HCT116 (cell line): ENCODE measurements at regions not wholly inside any gene's neighbourhood (a gene's known extent, or its start where the extent isn't known, plus 50 kb on each side); places are given as distances from the start of the nearest gene placed in this dataset.

Experiments
- ATAC-seq: fragments of 200-7000 bp; cut with Tn5 transposase; 2 replicates; pipeline ENCODE4 v1.9.1; 2020; ENCODE audit warnings: mild to moderate bottlenecking, moderate library complexity
- BruUV-seq: library from RNA; stranded (reverse); fragments of 400-500 nt; replicated peaks from 2 replicates; lab custom pipeline; 2021; lab: Mats Ljungman, UMichigan
- CTCF ChIA-PET: fragments of 300-600 bp; sonication (Branson Sonifier 250); formaldehyde crosslinking; loops from one replicate; lab custom pipeline; 2021; ENCODE audit warnings: antibody characterized with exemption; lab: Charles Lee
- POLR2A ChIA-PET: fragments of 300-600, 350-600 bp; sonication (Branson Sonifier 250); formaldehyde crosslinking; loops from one replicate; lab custom pipeline; 2021; ENCODE audit warnings: antibody characterized with exemption; lab: Charles Lee
- RAD21 ChIA-PET, 2 experiments: fragments of 300-600 bp; sonication (Branson Sonifier 250); formaldehyde crosslinking; loops; one replicate each; lab custom pipeline; 2023; ENCODE audit warnings: low total read pairs in 2 of 2; ENCODE audit not compliant: uncharacterized antibody in 2 of 2, unreplicated experiment in 2 of 2, low non-redundant PET in 1 of 2; lab: Charles Lee
- DNase-seq: peaks from one replicate; pipeline ENCODE4 v3.0.0-alpha.2; 2010; ENCODE audit warnings: low read depth, low spot score
- H2AFZ ChIP-seq: fragments of 200-600 bp; shearing (Covaris generic), sonication (generic); 2 replicates; pipeline ENCODE4 v1.6.1; 2017; ENCODE audit warnings: low read depth, mixed run types, mixed read lengths, antibody characterized with exemption, low read length; ENCODE audit not compliant: poor library complexity, severe bottlenecking
- H3K27ac ChIP-seq: 2 replicates; pipeline ENCODE4 v1.5.1; 2012; ENCODE audit warnings: low read depth, low read length
- H3K27me3 ChIP-seq: fragments of 200-600 bp; sonication (generic); 2 replicates; pipeline ENCODE4 v1.6.1; 2016; ENCODE audit warnings: mixed run types, low read length, mixed read lengths; ENCODE audit not compliant: insufficient read depth
- H3K36me3 ChIP-seq, 2 experiments: fragments of 200-500 bp in 1 of 2; fragments of 200-600 bp in 1 of 2; sonication (Bioruptor generic) in 1 of 2; sonication (generic) in 1 of 2; 2 replicates each; pipeline versions ENCODE4 v1.5.1 to v1.6.1; 2014 to 2016; ENCODE audit warnings: low read length in 2 of 2, inconsistent platforms in 1 of 2, mixed read lengths in 1 of 2, mixed run types in 1 of 2; ENCODE audit not compliant: insufficient read depth in 2 of 2, control insufficient read depth in 1 of 2
- H3K4me1 ChIP-seq, 2 experiments: fragments of 200-600 bp in 1 of 2; sonication (generic) in 1 of 2; 2 replicates each; pipeline versions ENCODE4 v1.5.1 to v1.6.1; 2012 to 2017; ENCODE audit warnings: low read length in 2 of 2, inconsistent platforms in 1 of 2, mild to moderate bottlenecking in 1 of 2, mixed read lengths in 1 of 2, mixed run types in 1 of 2, moderate library complexity in 1 of 2; ENCODE audit not compliant: insufficient read depth in 2 of 2, control insufficient read depth in 1 of 2
- H3K4me2 ChIP-seq: fragments of 200-600 bp; sonication (generic); 2 replicates; pipeline ENCODE4 v1.6.1; 2017; ENCODE audit warnings: mixed run types, low read length, mixed read lengths
- H3K4me3 ChIP-seq, 2 experiments: fragments of 200-600 bp in 1 of 2; sonication (generic) in 1 of 2; replicated peaks in 1 of 2; 2 replicates each; pipeline ENCODE4 v1.5.1; 2011 to 2016; ENCODE audit warnings: low read length in 2 of 2, control low read depth in 1 of 2, low read depth in 1 of 2, mild to moderate bottlenecking in 1 of 2, mixed read lengths in 1 of 2, mixed run types in 1 of 2
- H3K79me2 ChIP-seq: fragments of 200-600 bp; sonication (generic); 2 replicates; pipeline ENCODE4 v1.6.1; 2017; ENCODE audit warnings: mild to moderate bottlenecking, mixed run types, low read length, moderate library complexity, mixed read lengths; ENCODE audit not compliant: insufficient read depth
- H3K9ac ChIP-seq: fragments of 200-600 bp; sonication (generic); 2 replicates; pipeline ENCODE4 v1.6.1; 2016; ENCODE audit warnings: low read length, mixed read lengths
- H3K9me2 ChIP-seq: fragments of 200-600 bp; sonication (generic), shearing (Covaris generic); 2 replicates; pipeline ENCODE4 v1.6.1; 2017; ENCODE audit warnings: mixed run types, mild to moderate bottlenecking, moderate library complexity; ENCODE audit not compliant: insufficient read depth
- H3K9me3 ChIP-seq, 2 experiments: fragments of 200-500 bp in 1 of 2; fragments of 200-600 bp in 1 of 2; sonication (Bioruptor generic) in 1 of 2; sonication (generic) in 1 of 2; 2 replicates each; pipeline ENCODE4 v1.6.1; 2014 to 2017; ENCODE audit warnings: low read length in 2 of 2, mixed read lengths in 2 of 2, inconsistent platforms in 1 of 2, low read depth in 1 of 2, mild to moderate bottlenecking in 1 of 2, mixed run types in 1 of 2, moderate library complexity in 1 of 2; ENCODE audit not compliant: control insufficient read depth in 1 of 2, insufficient read depth in 1 of 2
- H4K20me1 ChIP-seq: fragments of 200-600 bp; sonication (generic), shearing (Covaris generic); 2 replicates; pipeline ENCODE4 v1.6.1; 2017; ENCODE audit warnings: mixed run types, mild to moderate bottlenecking, moderate library complexity; ENCODE audit not compliant: insufficient read depth
- CBX3 ChIP-seq: IDR thresholded peaks from 2 replicates; pipeline ENCODE4 v1.6.1; 2012; ENCODE audit warnings: low read depth
- CEBPB ChIP-seq: IDR thresholded peaks from 2 replicates; pipeline ENCODE4 v1.6.1; 2012; ENCODE audit warnings: low read depth
- EGR1 ChIP-seq: IDR thresholded peaks from 2 replicates; pipeline ENCODE4 v1.6.1; 2012; ENCODE audit warnings: low read depth
- ELF1 ChIP-seq: IDR thresholded peaks from 2 replicates; pipeline ENCODE4 v1.6.1; 2012; ENCODE audit warnings: low read depth, borderline replicate concordance
- EZH2 ChIP-seq: fragments of 200-600 bp; sonication (generic); IDR thresholded peaks from 2 replicates; pipeline ENCODE4 v1.6.1; 2017; ENCODE audit warnings: antibody characterized with exemption, mixed run types
- EZH2phosphoT487 ChIP-seq: fragments of 200-600 bp; IDR thresholded peaks from 2 replicates; pipeline ENCODE4 v1.6.1; 2018; ENCODE audit warnings: antibody characterized with exemption, borderline replicate concordance
- FOSL1 ChIP-seq: IDR thresholded peaks from 2 replicates; pipeline ENCODE4 v1.6.1; 2012; ENCODE audit warnings: low read depth
- POLR2A ChIP-seq: IDR thresholded peaks from 2 replicates; pipeline ENCODE4 v1.7.0; 2011; ENCODE audit warnings: borderline replicate concordance; ENCODE audit not compliant: insufficient read depth, insufficient read length; ENCODE audit errors: extremely low read depth
- RAD21 ChIP-seq: IDR thresholded peaks from 2 replicates; pipeline ENCODE4 v1.6.1; 2012; ENCODE audit warnings: low read depth, mild to moderate bottlenecking
- SIN3A ChIP-seq: IDR thresholded peaks from 2 replicates; pipeline ENCODE4 v1.6.1; 2012; ENCODE audit warnings: low read depth
- SP1 ChIP-seq: IDR thresholded peaks from 2 replicates; pipeline ENCODE4 v1.6.1; 2012; ENCODE audit warnings: low read depth
- TCF7L2 ChIP-seq: IDR thresholded peaks from 2 replicates; pipeline ENCODE4 v1.7.0; 2011; ENCODE audit warnings: borderline replicate concordance, inconsistent platforms; ENCODE audit not compliant: insufficient read depth, insufficient read length; ENCODE audit errors: extremely low read depth
- YY1 ChIP-seq: IDR thresholded peaks from 2 replicates; pipeline ENCODE4 v1.6.1; 2011; ENCODE audit warnings: low read length, low read depth, moderate library complexity, mild to moderate bottlenecking; ENCODE audit not compliant: insufficient replicate concordance; ENCODE audit errors: extremely low read depth
- ZFX ChIP-seq: fragments of 450-650 bp; IDR thresholded peaks from 2 replicates; pipeline ENCODE4 v1.6.1; 2017
- intact Hi-C: fragments of 100-400 bp; cut with micrococcal nuclease; formaldehyde crosslinking; loops from 2 replicates; pipeline ENCODE4 v1.10.0; 2022
- TF ChIP-seq, protein P1 (sequence below), 3 experiments: fragments of 200-600 bp in 1 of 3; sonication (generic) in 1 of 3; IDR thresholded peaks in 2 of 3; conservative IDR thresholded peaks in 1 of 3; 2 replicates each; pipeline ENCODE4 v1.5.1; 2012 to 2017; ENCODE audit warnings: low read depth in 2 of 3, low read length in 2 of 3, antibody characterized with exemption in 1 of 3, borderline replicate concordance in 1 of 3, control low read depth in 1 of 3, mild to moderate bottlenecking in 1 of 3, mixed read lengths in 1 of 3, mixed run types in 1 of 3, moderate library complexity in 1 of 3; ENCODE audit not compliant: insufficient read depth in 1 of 3
- TF ChIP-seq, protein P2 (sequence below): IDR thresholded peaks from 2 replicates; pipeline ENCODE4 v1.6.1; 2012; ENCODE audit warnings: low read depth
- TF ChIP-seq, protein P3 (sequence below): IDR thresholded peaks from 2 replicates; pipeline ENCODE4 v1.6.1; 2012
- TF ChIP-seq, protein P4 (sequence below): IDR thresholded peaks from 2 replicates; pipeline ENCODE4 v1.6.1; 2011; ENCODE audit warnings: mild to moderate bottlenecking, low read length, moderate library complexity; ENCODE audit not compliant: insufficient replicate concordance; ENCODE audit errors: extremely low read depth

DNA sequence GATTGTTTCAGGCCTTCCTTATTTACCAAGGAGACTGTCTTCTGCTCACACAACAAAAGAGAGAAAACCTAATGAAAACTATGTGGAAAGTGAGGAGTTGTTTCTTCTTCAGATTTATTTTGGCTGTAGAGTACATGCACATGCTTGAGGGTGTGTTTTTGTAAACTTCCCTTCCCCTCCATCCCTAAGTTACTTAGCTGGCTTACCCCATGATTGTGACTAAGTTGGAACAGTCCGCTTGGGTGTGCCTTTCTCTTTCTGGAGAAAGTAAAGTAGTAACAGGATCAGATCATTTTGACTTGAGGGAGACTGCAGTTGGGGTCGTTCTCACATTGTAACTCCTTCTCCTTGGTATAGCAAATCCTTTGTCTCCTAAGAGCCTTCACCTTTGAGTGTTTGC is 155.9 kb downstream of the RTL9 start:
- RAD21 ChIA-PET: no interaction called here
- ATAC-seq: no peak
- no peak overlapping the region for H3K27ac ChIP-seq

More for the DNA sequence above, 155.9 kb downstream of the RTL9 start:
- Histone ChIP-seq H3K9me3 (no peaks in the 10 kb centered on the region), H3K27me3 (no peaks in the 10 kb centered on the region), H2AFZ (no peak overlapping the region), H3K4me2 (no peak overlapping the region), H3K4me3 (no peak overlapping the region), H3K9me2 (no peaks in the 10 kb centered on the region), H3K9ac (no peak overlapping the region), H3K79me2 (no peaks in the 10 kb centered on the region), H3K4me1 (no peaks in the 10 kb centered on the region), H3K36me3 (no peaks in the 10 kb centered on the region), H4K20me1 (no peaks in the 10 kb centered on the region)
- POLR2A ChIA-PET: no interaction called here
- CTCF ChIA-PET: no interaction called here
- DNase-seq: no peak
- no TSS peak for BruUV-seq
- TF ChIP-seq ELF1: no peak
- TF ChIP-seq SIN3A: no peak
- TF ChIP-seq, protein P1, sequence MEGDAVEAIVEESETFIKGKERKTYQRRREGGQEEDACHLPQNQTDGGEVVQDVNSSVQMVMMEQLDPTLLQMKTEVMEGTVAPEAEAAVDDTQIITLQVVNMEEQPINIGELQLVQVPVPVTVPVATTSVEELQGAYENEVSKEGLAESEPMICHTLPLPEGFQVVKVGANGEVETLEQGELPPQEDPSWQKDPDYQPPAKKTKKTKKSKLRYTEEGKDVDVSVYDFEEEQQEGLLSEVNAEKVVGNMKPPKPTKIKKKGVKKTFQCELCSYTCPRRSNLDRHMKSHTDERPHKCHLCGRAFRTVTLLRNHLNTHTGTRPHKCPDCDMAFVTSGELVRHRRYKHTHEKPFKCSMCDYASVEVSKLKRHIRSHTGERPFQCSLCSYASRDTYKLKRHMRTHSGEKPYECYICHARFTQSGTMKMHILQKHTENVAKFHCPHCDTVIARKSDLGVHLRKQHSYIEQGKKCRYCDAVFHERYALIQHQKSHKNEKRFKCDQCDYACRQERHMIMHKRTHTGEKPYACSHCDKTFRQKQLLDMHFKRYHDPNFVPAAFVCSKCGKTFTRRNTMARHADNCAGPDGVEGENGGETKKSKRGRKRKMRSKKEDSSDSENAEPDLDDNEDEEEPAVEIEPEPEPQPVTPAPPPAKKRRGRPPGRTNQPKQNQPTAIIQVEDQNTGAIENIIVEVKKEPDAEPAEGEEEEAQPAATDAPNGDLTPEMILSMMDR (IDR thresholded peaks at IDR 0.05 in 2 of 3, conservative IDR thresholded peaks at IDR 0.05 in 1 of 3; ENCODE audit: borderline replicate concordance in 1 of 3, insufficient read depth in 1 of 3, low read depth in 2 of 3, low read length in 2 of 3): no peak
- no peak for TF ChIP-seq EGR1
- TF ChIP-seq CBX3: no peak
- TF ChIP-seq RAD21: no peak
- no peak for TF ChIP-seq EZH2phosphoT487
- no peak for TF ChIP-seq YY1
- no peak for TF ChIP-seq EZH2
- TF ChIP-seq, protein P2, sequence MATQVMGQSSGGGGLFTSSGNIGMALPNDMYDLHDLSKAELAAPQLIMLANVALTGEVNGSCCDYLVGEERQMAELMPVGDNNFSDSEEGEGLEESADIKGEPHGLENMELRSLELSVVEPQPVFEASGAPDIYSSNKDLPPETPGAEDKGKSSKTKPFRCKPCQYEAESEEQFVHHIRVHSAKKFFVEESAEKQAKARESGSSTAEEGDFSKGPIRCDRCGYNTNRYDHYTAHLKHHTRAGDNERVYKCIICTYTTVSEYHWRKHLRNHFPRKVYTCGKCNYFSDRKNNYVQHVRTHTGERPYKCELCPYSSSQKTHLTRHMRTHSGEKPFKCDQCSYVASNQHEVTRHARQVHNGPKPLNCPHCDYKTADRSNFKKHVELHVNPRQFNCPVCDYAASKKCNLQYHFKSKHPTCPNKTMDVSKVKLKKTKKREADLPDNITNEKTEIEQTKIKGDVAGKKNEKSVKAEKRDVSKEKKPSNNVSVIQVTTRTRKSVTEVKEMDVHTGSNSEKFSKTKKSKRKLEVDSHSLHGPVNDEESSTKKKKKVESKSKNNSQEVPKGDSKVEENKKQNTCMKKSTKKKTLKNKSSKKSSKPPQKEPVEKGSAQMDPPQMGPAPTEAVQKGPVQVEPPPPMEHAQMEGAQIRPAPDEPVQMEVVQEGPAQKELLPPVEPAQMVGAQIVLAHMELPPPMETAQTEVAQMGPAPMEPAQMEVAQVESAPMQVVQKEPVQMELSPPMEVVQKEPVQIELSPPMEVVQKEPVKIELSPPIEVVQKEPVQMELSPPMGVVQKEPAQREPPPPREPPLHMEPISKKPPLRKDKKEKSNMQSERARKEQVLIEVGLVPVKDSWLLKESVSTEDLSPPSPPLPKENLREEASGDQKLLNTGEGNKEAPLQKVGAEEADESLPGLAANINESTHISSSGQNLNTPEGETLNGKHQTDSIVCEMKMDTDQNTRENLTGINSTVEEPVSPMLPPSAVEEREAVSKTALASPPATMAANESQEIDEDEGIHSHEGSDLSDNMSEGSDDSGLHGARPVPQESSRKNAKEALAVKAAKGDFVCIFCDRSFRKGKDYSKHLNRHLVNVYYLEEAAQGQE: no peak
- no peak for TF ChIP-seq POLR2A
- TF ChIP-seq CEBPB: no peak
- no peak for TF ChIP-seq ZFX
- no peak for TF ChIP-seq SP1
- TF ChIP-seq, protein P3, sequence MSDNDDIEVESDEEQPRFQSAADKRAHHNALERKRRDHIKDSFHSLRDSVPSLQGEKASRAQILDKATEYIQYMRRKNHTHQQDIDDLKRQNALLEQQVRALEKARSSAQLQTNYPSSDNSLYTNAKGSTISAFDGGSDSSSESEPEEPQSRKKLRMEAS: no peak
- TF ChIP-seq, protein P4, sequence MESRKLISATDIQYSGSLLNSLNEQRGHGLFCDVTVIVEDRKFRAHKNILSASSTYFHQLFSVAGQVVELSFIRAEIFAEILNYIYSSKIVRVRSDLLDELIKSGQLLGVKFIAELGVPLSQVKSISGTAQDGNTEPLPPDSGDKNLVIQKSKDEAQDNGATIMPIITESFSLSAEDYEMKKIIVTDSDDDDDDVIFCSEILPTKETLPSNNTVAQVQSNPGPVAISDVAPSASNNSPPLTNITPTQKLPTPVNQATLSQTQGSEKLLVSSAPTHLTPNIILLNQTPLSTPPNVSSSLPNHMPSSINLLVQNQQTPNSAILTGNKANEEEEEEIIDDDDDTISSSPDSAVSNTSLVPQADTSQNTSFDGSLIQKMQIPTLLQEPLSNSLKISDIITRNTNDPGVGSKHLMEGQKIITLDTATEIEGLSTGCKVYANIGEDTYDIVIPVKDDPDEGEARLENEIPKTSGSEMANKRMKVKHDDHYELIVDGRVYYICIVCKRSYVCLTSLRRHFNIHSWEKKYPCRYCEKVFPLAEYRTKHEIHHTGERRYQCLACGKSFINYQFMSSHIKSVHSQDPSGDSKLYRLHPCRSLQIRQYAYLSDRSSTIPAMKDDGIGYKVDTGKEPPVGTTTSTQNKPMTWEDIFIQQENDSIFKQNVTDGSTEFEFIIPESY: no peak
- TF ChIP-seq FOSL1: no peak
- no peak for TF ChIP-seq TCF7L2
- intact Hi-C loops: no loop called here
